ENCODE measurements at regions not wholly inside any gene's neighbourhood (a gene's known extent, or its start where the extent isn't known, plus 50 kb on each side); places are given as distances from the start of the nearest gene placed in this dataset.
"Not testable (repeated sequence)": the region's sequence is repeated elsewhere in the genome, so short reads cannot be mapped to it uniquely, and the experiment has no call there.

GRCh38 chr19:28569132-28570131 lies 643.5 kb downstream of the UQCRFS1 start:
- DNase-seq (ENCODE audit: low read depth in 2 of 2) = no peak

GRCh38 chr19:28567834-28568233 lies 645.1 kb downstream of the UQCRFS1 start:
- no peak for DNase-seq (ENCODE audit: low read depth in 2 of 2)

- DNase-seq (ENCODE audit: low read depth in 2 of 2) = no peak
Measured at GRCh38 chr19:28563964-28564921, 648.7 kb downstream of the UQCRFS1 start.

GRCh38 chr19:28560786-28561185 lies 652.2 kb downstream of the UQCRFS1 start:
- no peak for DNase-seq (ENCODE audit: low read depth in 2 of 2)

- DNase-seq (ENCODE audit: low read depth in 2 of 2) = no peak
Measured at GRCh38 chr19:28558783-28559182, 654.2 kb downstream of the UQCRFS1 start.

GRCh38 chr19:28556371-28556770 lies 656.6 kb downstream of the UQCRFS1 start:
- no peak for DNase-seq (ENCODE audit: low read depth in 2 of 2)

- DNase-seq (ENCODE audit: low read depth in 2 of 2) = no peak
Measured at GRCh38 chr19:28555317-28555716, 657.6 kb downstream of the UQCRFS1 start.

- no peak for DNase-seq (ENCODE audit: low read depth in 2 of 2)
Measured at GRCh38 chr19:28554321-28555091, 658.4 kb downstream of the UQCRFS1 start.

- no peak for DNase-seq (ENCODE audit: low read depth in 2 of 2)
Measured at GRCh38 chr19:28553764-28554163, 659.2 kb downstream of the UQCRFS1 start.

- no peak for DNase-seq (ENCODE audit: low read depth in 2 of 2)
Measured at GRCh38 chr19:28553005-28553404, 659.9 kb downstream of the UQCRFS1 start.

GRCh38 chr19:28549680-28550277 lies 663.2 kb downstream of the UQCRFS1 start:
- DNase-seq (ENCODE audit: low read depth in 2 of 2) = no peak

GRCh38 chr19:28546148-28546685 lies 666.7 kb downstream of the UQCRFS1 start:
- DNase-seq (ENCODE audit: low read depth in 2 of 2) = no peak

- not testable (repeated sequence) for DNase-seq (ENCODE audit: low read depth in 2 of 2)
Measured at GRCh38 chr19:28545397-28545796, 667.6 kb downstream of the UQCRFS1 start.

GRCh38 chr19:28544451-28545261 lies 668.3 kb downstream of the UQCRFS1 start:
- no peak for DNase-seq (ENCODE audit: low read depth in 2 of 2)

GRCh38 chr19:28543244-28543776 lies 669.6 kb downstream of the UQCRFS1 start:
- DNase-seq (ENCODE audit: low read depth in 2 of 2) = no peak

GRCh38 chr19:28542394-28543243 lies 670.3 kb downstream of the UQCRFS1 start:
- no peak for DNase-seq (ENCODE audit: low read depth in 2 of 2)

- no peak for DNase-seq (ENCODE audit: low read depth in 2 of 2)
Measured at GRCh38 chr19:28541602-28542393, 671.2 kb downstream of the UQCRFS1 start.

- DNase-seq (ENCODE audit: low read depth in 2 of 2) = no peak
Measured at GRCh38 chr19:28541029-28541428, 671.9 kb downstream of the UQCRFS1 start.
